Activated CD4-positive, alpha-beta T cell treated with anti-CD3 and anti-CD28 coated beads for 1 hour (primary cell): ENCODE measurements at regions not wholly inside any gene's neighbourhood (a gene's known extent, or its start where the extent isn't known, plus 50 kb on each side); places are given as distances from the start of the nearest gene placed in this dataset.

Experiments used
- DNase-seq: peaks from one replicate; pipeline ENCODE4 v3.0.0-alpha.2; 2020

DNA sequence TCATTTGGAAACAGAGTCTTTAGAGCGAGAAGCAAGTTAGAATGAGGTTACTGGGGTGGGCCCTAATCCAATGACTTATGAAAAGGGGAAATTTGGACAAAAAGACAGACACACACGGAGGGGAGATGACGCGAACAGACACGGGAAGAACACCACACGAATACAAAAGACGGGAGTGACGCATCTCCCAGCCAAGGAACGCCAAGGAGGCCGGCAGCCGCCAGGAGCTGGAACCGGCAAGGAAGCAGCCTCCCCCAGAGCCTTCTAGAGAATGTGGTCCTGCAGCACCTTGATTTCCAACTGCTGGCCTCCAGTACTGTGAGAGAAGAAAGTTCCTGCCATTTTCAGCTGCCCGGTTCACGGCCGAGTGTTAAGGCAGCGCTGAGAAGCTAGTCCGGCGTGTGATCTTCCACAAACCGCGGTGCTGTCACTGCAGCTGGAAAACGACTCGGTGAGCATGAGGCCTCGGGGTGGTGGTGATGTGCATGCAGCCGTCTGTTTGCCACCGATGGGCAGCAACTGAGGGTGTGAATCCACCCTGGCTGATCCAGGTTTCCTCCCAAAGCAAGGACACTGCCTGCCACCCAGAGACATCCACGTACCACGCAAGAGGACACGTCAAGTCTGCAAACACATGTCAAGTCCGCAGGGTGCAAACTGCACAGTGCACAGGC is 124.5 kb downstream of the NCOR2 start:
- DNase-seq = no peak

DNA sequence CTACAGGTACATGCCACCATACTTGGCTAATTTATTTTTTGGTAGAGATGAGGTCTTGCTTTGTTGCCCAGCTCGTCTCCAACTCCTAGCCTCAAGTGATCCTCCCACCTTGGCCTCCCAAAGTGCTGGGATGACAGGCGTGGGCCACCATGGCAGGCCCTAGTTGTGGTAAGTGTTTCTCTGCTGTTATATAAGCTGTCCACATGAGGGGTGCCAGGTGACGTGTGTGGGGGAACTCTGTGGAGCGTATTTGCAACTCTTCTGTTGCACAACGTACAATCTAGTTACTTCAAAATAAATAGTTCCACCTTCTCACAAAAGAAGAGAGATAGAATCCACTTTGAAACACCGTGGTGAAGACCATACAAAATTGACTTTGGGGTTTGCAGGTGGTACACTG is 125.1 kb downstream of the NCOR2 start:
- DNase-seq = no peak

DNA sequence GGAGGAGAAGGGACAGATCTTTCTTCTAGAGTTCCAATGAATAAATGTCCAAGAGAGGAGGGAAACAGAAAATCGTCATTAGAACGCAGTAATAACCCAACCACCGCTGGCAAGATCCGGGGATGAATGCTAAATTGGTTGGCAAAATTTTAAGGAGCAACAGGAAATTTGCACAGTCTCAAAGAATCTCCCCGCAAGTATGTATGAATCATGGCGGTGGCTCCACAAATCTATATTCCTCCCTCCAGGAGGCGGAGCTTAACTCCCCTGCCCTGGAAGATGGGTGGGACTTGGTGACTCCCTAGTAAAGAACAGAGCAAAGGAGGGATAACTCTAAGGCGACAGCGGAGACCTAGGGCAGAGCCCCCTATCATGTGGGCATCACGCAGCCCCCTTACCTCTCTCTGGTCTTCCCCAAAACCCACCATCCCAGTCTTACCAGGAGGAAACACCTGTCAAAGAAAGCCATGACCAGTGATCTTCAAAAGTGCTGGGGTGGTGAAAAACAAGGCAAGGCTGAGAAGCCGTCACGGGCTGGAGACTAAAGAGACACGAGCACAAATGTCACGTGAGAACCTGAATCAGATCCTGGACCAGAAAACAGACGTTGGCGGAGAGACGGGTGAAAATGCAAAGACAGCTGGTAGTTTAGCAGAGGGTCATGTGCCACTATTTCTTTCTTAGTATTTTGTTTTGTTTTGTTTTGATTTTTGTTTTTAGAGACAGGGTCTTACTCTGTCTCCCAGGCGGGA is 125.8 kb downstream of the NCOR2 start:
- no peak for DNase-seq

DNA sequence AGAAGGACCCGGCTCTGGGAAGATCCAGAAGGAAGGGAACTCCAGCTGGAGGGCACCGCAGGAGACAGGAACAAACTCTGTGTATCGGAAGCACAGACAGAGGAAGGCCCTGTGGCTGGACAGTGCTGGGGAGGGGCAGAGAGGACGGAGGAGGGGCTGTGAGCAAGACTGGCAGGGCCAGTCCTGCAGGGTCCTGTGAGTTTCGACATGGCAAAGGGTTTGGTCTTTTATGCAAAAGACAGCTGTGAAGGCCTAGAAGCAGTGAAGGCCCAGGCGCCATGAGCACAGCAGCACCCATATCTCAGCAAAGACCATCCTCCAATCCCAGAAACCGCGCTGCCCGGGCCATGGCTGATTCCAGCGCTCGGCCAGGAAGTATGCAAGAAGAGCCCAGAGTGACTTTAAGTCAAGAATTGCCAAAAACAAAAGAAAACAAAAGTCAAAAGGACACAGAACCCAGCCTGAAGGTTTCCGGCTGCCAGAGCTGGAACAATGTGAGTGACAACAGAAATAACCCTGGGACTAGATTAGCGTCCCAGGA is 126.5 kb downstream of the NCOR2 start:
- DNase-seq = no peak

DNA sequence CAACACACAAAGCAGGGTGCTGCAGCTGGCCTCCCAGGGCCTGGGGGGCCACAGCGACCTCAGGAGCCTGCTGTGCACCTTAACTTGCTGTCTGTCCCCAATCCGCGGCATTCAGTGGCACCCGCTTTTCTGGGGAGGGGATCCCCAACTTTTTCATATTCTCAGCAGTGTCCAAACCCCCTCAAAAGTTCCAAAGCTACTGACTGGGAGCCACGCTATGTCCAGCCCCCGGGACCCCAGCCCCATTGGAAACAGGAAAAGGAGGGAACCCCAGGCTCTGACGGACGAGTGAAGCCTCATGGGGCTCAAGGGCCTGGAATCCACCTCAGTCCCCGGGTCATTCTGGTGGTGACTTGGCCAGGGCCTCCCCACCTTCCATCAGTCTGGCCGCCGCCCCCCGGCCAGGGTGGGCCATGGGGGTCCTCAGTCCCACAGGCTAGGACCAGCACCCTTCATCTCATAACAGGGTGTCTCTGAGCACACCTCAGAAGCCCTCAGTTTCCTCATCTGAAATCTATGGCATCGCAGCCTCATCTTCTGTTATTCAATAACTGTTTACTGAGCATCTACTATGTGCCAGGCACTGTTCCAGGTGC is 127.3 kb downstream of the NCOR2 start:
- DNase-seq = no peak

DNA sequence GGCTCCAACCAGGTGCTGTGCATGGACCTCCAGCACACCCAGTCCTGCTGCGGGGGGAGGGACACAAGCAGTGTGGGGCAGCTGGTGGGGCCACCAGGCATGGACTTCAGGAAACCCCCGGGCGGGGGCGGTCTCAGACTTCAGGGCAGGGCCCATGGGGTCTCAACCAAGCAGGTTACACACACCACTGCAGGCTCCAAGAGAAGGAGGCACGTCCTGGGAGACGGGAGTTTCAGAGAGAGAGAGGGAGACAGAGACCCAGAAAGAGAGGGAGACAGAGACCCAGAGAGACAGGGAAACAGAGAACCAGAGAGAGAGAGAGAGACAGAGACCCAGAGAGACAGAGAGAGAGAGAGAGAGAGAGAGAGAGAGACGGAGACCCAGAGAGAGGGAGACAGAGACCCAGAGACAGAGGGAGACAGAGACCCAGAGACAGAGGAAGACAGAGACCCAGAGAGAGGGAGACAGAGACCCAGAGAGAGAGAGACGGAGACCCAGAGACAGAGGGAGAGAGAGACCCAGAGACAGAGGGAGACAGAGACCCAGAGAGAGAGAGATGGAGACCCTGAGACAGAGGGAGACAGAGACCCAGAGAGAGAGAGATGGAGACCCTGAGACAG is 128.9 kb downstream of the NCOR2 start:
- no peak for DNase-seq

DNA sequence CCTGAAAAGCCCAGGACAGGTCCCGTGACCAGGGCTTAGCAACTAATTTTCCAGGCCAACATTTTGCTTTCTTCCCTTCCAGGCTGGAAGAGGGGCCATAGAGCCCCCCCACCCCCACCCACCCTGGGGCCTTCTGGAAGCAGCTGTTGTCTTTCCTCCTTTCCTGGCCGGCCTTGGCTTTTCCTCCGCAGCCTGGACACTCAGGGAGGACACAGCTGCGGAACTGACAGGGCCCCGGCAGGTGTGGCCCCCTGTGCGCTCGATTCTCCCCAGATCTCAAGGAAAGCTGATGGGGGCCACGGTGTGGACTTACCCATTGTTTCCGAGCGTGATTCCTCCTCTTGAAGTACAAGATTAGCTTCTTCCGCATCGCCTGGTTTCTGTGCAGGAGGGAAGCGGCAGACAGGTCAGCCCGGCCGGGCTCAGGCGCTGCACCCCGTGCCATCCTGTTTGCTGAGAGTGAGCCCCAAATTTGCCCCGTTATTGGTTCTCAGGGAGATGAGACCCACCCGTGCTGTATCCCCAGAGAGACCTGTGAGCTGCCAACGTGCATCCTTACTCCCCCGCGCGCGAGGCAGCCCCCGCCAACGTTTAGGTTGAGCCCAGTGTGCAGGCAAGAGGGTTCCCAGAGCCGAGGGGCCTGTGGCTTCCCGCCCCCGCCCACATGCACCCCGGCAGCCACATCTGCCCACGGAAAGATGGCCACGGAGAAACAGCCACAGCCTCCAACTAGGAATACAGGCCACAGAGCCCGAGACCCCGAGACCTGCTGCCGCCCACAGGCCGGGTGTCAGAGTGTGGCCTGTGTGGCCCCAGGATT is 129.6 kb downstream of the NCOR2 start:
- DNase-seq = no peak

DNA sequence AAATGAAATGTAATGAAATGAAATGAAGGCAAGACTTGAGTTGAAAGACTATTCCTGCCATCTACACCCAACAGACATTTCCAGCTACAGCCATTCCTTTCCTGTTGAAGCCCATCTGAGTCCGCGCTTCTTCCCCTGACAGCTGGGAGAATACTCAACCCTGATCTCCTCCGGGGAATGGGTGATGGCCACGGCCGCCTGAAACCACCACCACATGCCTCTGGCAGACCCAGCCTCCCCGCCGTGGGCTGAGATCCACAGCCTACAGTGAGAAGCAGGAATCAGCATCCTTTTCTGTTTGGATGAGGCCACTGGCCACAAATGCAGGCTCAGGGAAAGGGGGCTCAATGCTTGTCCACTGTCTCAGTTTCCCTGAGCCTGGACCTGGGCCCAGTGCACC is 130.3 kb downstream of the NCOR2 start:
- no peak for DNase-seq

DNA sequence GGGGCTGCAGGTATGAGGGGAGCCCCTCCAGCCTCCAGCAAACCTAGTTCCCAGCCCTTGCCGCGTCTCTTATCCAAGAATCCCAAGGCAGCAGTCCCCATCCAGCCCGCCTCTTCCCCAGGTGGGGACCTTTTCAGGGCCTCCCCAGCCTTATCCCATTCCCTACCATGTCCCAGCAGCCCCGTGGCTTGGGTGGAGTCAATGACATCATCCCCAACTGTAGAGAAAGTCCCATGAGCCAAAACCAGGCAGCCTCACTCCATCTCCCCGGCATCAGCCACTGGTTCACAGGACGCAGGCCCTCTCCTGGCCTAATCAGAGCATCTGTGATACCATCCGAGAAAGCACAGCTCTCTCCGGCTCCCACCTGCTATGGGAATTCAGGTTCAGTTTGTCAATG is 131.0 kb downstream of the NCOR2 start:
- DNase-seq = no peak

DNA sequence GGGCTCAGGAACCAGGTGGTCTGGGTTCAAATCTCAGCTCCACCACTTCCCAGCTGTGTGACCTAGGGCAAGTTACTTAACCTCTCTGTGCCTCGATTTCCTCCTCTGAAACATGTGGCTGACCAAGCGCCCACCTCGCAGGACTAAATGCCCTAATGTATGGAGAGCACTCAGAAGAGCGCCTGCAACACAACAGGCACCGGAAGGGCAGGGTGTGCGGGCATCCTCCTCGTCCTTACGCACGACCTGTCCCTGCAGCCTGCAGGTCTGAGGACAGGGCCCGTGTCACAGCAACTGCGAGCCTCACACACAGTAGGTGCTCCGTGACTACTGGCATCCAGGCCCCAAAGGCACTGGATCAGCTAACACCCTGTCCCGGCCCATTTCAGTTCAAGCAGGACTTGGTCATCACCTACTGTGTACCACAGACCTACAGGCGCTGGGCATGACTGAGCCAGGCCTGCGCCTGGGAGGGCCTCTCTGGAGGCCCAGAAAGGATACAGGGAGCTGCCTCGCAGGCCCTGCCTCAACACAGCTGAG is 131.5 kb downstream of the NCOR2 start:
- DNase-seq = no peak

DNA sequence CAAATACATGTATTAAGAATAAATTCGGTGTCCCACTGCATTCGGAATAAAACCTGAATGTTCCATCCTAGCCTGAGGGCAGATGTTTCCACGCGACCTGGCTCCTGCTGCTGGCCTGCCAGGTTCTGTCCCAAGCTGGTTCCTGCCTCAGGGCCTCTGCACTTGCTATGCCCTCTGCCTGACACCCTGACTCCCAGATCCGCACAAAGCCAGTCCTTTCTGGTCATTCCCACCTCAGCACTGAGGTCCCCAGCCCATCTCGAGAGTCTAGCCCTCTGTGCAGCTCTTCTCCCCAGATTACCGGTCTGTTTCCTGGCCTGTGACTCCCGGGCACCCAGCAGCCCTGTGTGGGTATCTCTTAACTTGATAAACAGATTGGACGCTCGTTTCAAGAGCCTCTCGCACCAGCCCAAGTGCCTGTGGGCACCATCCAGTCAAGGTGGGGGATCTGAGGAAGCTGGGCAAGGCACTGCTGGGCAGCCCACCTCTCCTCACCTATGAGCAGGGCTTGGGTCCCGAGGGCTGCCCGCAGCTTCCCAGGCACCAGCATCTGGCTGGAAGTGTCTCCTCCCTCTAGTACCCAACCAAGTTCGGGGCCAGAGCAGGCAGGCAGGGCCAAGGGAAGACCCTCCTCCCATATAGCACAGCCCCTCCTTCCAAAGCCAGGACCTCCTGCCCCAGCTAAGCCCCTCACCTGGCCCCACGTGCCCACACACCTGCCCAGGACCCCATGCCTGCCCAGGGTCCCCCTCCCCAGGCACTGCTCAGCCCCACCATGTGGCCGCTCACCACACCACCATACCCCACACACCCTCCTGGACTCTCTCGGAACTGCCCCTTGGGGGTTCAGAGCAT is 132.2 kb downstream of the NCOR2 start:
- no peak for DNase-seq

DNA sequence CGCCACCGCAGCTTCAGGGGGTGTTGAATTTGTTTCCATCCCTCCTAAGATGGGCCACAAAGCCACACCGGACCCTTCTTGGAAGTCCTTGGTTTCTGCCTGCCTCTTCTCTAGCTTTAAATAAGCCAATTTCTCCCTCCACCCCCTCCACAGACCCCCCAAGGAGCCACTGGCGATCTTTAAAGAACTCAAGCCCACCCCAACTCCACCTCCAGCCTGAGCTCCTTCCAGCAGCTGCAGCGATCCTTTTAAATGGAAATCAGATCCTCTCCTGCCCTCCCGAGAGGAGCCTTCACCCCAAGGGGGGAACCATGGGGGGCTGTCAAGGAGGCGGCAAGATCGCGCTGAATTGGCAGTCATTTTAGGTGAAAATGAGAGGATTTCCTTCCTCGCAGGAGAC is 133.1 kb downstream of the NCOR2 start:
- DNase-seq = no peak

DNA sequence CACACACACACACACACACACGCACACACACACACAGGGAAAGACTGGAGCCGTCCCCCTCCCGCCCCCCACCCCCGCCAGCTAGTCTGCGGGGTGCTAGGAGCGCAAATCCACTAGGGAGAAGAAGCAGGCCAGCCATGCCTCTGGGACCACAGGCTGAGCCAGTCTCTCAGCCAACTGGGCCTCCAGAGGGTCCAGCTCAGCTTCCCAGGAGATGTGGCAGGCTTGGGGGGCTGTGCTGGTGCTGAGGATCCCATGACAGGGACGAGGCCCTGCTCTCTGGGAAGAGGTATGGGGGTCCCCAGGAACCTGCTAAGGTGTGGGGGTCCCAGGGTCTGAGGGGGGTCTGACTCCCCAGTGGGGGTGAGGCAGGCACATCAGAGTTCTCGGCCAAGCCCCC is 133.5 kb downstream of the NCOR2 start:
- no peak for DNase-seq

DNA sequence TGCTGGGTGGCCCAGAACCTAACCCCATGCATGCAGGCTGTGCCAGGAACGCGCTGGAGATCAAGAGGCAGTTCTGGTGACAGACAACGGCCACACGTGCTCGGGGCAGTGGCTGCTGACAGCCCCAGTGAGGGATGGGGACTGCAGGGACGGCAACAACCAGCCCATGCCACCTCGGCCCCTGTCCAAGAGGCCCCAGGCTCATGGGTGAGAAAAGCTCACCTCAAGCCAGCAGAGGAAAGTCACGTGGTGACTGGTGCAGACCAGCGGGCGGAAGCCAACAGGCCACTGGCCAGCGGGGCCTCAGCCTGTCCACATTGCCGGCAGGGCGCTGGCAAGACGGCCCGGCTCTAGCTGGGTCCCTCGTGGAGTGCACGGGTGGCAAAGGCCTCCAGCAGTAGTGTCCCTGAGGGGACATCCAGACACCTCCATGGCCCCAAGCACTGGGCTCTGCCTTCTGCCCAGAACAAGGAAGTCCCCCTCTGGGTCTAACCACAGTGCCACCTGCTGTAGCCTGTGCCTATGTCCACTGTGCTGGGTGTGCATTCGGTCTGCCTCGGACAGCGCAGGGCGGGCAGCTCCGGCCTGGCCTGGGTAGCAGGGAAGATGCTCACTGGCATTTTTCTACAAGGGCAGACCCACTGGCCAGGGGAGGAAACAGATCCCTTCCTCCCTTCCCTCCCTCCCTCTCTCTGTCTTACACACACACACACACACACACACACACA is 134.1 kb downstream of the NCOR2 start:
- no peak for DNase-seq

DNA sequence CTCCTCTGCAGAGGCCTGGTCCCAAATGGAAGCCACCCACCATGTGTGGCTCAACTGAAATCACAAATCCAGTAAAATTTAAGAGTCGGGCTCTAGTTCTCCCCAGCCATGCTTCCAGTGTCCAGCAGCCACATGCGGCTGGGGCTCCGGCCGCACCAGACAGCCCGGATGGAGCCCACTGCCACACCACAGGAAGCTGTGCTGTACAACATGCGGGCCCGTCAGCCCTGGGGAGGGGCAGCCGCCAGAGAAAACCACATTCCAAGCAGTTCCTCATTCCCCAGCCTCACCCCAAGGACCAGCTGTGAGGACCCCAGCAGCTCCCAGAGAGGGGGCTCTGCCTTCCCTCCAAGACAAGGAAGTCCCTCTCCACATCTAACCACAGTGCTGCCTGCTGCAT is 135.0 kb downstream of the NCOR2 start:
- DNase-seq = no peak

DNA sequence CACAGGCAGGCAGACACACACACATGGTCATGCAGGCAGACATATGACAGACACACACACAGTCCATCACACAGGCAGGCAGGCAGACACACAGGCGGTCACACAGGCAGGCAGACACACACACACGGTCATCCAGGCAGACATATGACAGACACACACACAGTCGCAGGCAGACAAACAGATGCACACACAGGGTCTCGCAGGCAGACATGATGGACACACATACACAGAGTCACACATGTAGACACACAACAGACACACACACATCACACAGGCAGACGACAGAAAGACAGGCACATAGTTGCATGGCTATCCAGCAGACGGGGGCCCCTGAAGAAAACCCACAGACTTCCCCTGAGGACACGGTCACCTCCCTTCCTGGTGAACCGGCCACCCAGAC is 135.4 kb downstream of the NCOR2 start:
- no peak for DNase-seq

DNA sequence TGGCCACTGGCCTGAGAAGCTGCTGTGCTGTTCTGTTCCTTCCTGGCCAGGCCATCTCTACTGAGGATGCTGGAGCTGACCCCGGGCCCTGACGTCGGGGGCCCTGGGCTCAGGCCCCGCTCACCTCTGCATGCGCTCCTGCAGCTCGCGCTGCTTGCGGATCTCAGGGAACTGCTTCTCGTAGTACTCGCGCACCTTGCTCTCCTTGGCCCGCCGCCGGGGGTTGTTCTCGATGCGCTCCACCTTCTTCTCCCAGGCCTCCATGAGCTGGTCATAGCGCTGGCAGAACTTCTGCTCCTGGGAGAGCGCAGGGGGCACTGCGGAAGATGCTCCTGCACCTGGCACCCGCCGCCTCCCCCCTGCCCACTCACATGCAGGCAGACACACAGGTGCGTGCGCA is 135.6 kb downstream of the RFLNA start:
- DNase-seq = no peak

DNA sequence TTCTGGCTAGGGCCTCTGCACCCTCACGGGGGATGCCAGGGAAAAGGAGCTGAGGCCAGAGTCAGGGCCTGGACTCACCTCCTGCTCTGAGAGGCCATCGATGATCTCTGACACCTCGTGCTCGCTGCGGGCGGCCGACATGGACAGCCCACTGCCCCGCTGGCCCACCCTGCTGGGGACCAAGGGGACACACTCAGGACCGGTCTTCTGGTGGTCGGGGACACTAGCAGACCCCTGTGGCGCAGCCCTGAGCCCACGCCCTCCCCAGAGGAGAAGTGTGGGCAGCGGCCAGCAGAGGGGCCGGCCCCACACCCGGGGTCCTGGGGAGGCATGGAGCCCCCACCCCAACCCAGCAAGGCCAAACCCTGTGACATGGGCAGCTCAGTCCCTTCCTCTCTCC is 134.6 kb downstream of the RFLNA start:
- no peak for DNase-seq

DNA sequence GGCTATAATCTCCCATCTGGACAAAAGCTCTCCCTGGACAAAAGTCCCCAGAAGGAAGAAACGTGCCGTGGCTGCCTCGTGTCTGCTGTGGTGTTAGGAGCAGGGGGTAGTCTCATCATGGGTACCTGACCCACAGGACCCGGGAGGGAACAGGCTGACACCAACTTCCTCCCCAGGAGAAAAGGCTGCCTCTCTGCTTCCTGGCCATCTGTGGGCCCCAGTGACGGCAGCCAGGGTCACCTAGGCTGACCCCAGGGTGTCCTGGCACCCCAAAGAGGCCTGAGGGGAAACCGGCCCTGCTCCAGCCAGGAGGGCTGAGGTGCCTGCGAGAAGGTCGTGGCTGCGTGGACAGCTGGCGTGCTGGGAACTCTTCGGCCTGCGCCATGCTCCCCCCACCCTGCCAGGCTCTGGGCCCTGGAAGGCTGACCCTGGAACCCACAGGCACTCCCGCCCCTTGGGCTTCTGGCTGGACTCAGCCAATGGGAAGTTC is 133.9 kb downstream of the RFLNA start:
- DNase-seq = no peak

DNA sequence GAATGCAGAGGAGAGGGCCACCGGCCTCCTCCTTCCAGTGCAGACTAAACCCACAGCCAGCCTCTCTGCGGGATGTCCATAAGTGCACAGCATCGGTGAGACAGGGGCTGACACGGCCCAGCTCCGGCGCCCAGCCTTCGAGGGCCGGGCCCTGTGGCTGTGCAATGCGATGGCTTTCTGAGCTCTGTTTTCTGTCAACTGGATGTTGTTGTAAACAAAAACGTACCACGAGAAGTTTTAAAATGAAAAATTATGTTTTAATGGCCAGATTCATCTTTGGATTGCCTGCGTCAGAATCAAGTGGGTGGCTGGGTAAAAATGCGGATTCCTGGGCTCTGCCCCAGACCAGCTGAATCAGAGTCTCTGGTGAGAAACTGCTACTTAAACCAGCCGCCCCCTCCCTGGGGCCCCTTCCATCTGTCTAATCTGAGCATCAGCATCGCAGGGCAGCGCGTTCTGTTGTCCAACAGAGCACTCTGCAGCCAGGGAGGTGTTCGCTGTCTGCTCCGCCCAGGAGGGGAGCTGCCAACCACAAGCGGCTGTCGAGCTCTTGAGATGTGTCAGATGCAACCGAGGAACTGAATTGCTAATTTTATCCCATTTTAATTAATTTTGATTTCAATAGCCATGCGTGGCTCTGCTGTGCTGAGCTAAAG is 133.4 kb downstream of the RFLNA start:
- no peak for DNase-seq
